Ovary (tissue), 3 donors: ENCODE measurements at regions not wholly inside any gene's neighbourhood (a gene's known extent, or its start where the extent isn't known, plus 50 kb on each side); places are given as distances from the start of the nearest gene placed in this dataset.

Experiments
- CTCF ChIP-seq, 3 donors: fragments of 450-650 bp in 2 of 3; fragments of 200-600 bp in 1 of 3; IDR thresholded peaks; one replicate each; pipeline versions ENCODE4 v1.5.1 to v1.8.0; 2016 to 2022; ENCODE audit warnings: antibody characterized with exemption in 3 of 3, mild to moderate bottlenecking in 1 of 3
- EP300 ChIP-seq: sonication (generic); formaldehyde crosslinking; IDR thresholded peaks from one replicate; pipeline ENCODE4 v1.6.1; 2017; ENCODE audit warnings: antibody characterized with exemption
- POLR2A ChIP-seq: fragments of 450-650 bp; IDR thresholded peaks from one replicate; pipeline ENCODE4 v1.6.1; 2017; ENCODE audit warnings: antibody characterized with exemption, mild to moderate bottlenecking, moderate library complexity
- donor health status: DM: no; HTN: no; CAD: no.

- TF ChIP-seq CTCF (IDR thresholded peaks at IDR 0.05) (no peak), EP300 (no peak), POLR2A (no peak)
Observed at GRCh38 chr14:57061009-57061711, 207.5 kb downstream of the EXOC5 start.
